Stimulated activated CD4-positive, alpha-beta T cell treated with anti-CD3 and anti-CD28 coated beads, Interleukin-1b, Interleukin-23, amount 100 ng/mL, for 24 hours (primary cell): ENCODE measurements at regions not wholly inside any gene's neighbourhood (a gene's known extent, or its start where the extent isn't known, plus 50 kb on each side); places are given as distances from the start of the nearest gene placed in this dataset.
A peak's percentile ranks its signal among the peaks of the same experiment; 100 is the strongest.

ENCODE experiments used
- DNase-seq, 4 experiments: peaks; one replicate each; pipeline ENCODE4 v3.0.0-alpha.2; 2020; ENCODE audit warnings: low read depth in 4 of 4, low spot score in 1 of 4

DNA sequence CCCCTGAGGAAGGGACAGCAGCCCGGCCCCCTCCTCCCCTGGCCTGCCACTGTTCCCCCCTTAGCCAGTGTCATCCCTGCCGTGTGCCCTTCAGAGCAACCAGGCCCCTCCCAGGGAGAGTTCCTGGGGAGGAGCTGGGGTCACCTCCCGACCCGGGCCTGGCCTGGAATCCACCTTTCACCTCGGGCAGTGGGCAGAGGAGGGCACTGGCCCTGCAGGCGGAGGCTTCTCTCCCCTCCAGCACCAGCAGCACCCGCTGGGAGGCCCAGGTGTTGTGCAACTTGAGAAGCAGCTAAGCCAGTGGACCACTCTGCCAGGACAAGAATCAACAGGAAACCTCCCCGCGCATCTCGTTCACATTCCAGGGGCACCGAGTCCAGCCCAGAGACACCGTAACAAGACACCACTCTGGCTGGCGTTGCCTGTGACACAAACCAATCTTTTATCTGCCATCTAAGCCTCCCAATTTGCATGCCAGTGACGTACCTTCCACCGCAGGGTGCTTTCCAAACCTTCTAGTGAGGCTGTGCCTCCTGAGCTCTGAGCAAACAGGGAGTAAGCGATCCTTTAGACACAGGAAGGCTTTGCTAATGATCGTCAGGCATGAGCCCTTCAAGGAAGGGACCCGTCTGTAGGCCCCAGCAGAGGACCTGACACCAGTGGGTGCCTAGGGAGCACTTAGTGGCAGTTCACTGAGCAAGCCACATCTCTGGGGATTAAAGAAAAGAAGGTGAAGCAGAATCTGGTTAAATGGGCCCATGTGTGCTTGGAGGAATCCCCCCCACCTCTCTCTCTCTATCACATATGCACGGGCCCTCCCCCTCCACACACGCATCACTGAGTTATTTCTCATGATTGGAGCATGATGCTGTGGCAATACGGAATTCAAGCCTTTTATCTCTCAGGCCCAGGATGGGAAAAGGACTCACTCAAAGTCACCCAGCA is 98.9 kb upstream of the TLE3 start:
- peak in 3 of 4 experiments; percentile 8 to 34 (median 14) for DNase-seq

DNA sequence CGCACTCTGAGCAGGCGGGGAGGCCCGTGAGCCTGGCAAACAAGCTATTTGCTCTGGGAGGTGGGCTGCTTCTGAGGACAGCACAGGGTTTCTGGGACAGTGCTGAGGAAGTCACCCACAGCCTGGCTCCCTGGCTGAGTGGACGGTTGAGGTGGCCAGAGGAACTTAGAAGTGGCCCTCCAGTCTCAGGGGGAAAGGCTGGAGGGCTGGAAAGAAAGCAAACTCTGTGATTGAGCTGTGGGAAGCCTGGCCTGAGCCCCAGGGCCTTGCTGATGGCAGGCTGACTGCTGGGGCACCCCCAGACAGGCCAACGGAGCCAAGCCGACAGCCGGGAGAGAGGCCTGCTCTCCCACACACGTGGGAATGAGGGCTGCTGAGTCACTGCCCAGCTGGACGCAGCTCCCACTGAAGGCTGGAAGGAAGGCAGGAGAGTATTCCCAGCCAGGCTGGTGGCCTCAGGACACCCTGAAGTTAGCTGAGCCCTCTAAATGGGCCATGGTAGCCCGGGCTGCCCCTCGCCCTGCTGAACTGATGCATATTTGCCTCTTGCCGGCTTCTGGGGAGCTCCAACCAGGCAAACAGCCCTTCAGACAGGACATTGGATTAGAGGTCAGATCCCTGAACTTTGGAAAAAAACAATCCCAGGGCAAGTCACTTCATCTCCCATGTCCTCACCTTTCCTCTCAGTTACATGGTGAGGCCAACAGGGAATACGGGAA is 98.0 kb upstream of the TLE3 start:
- no peak for DNase-seq

DNA sequence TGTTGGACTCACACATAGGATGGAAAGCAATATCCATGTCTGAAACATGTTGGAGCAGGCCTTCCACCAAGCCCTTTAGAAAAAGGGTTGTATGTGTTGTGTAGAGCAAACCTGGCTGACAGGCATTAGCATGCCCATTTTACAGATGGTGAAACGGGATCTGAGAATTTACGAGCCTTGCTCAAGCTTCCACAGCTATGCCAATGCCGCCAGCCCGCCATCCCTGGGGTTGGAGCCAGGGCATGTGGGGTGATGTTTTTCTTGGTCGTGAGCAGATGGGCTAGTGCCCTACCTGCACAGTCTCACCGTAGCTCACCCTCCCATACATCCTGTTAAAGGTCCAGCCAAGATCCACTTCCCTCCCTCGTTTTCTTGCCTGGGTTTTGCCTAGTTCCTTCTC is 97.5 kb upstream of the TLE3 start:
- DNase-seq: no peak

DNA sequence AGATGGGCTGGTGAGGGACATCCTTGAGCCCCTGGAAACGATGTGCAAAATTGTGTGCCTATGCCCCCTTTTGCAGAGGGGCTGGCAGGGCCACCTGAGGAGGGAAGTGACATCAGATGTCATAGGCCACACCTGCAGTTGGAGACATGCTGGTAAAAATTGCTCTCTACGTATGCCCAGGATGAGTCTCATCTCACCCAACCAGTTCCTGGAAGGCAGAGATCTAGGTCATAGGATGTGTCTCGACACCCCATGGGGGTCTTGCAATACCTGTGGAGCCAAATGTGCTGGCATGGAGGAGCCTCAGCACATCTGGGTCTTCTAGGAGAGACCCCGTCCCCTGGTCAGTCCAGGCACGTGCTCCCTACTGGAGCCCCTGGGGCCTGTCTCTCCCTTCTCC is 96.5 kb upstream of the TLE3 start:
- no peak for DNase-seq

DNA sequence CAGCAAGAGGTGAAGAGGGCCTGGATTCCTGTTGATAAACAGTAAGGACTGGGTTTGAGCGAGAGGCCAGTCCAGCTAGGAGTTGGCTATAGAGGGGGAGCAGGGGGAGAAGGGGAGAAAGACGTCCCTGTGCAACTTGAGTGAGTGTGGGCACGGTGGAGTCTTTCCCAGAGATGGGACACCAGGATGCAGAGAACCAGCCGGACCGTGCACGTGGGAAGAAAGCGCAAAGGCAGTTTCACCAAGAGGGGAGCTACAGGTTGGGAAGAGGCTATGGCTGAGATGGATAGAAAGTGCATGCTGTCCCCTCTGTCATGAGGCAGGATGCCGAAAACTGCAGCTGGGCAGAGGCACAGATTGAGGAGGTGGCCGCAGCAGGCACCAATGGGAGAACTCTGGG is 96.0 kb upstream of the TLE3 start:
- DNase-seq: no peak

DNA sequence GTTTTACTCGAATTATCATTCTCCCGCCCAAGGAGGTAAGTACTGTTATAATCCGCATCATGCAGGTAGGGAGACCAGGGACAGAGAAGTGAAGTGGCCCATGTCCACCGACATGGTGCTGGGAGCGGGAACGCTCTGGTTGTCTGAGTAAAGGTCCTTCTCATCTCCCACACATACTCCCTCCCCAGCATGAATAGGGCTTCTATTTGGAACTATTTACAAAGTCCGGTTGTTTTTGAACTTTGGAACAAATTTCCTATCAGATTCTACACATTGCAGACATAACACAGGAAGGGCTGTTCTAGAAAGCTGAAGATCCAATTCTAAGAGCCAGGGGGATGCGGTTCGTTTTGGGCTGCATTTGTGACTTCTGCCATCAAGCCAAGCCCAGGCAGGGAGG is 94.8 kb upstream of the TLE3 start:
- DNase-seq: no peak

DNA sequence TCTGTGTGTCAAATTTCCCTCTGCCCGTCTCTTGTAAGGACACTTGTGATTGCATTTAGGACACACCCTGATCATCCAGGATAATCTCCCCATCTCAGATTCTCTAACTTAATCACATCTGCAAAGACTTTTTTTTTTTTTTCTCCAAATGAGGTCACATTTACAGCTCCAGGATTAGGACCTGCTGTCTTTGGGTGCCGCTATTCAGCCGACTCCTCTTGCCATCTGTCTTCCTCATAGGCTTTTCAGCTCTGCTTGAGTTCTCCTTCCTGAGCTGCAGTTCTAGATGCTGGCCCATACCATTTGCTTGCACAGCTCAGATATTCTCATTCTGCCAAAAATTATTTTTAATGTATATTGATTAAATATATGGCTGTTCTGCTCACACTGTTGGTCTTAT is 94.3 kb upstream of the TLE3 start:
- no peak for DNase-seq

DNA sequence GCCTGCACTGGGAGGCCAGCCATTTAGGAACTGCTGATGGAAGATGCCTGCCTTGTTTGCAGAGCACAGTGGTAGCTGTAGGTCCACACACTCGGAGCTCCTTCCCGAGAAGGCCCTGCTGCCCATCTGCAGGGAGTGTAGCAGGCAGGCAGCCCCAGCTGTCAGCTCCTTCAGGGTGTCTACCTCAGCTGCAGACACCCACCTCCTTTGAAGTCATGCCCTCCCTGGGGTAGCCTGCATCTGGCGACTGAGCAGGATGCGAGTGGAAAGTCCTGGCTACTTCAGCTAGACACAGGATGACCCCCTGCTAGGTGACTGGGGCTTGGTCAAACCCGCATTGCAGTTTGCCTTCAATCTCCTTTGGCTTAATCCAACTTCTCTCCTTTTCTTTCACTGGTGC is 93.2 kb upstream of the TLE3 start:
- DNase-seq: no peak

DNA sequence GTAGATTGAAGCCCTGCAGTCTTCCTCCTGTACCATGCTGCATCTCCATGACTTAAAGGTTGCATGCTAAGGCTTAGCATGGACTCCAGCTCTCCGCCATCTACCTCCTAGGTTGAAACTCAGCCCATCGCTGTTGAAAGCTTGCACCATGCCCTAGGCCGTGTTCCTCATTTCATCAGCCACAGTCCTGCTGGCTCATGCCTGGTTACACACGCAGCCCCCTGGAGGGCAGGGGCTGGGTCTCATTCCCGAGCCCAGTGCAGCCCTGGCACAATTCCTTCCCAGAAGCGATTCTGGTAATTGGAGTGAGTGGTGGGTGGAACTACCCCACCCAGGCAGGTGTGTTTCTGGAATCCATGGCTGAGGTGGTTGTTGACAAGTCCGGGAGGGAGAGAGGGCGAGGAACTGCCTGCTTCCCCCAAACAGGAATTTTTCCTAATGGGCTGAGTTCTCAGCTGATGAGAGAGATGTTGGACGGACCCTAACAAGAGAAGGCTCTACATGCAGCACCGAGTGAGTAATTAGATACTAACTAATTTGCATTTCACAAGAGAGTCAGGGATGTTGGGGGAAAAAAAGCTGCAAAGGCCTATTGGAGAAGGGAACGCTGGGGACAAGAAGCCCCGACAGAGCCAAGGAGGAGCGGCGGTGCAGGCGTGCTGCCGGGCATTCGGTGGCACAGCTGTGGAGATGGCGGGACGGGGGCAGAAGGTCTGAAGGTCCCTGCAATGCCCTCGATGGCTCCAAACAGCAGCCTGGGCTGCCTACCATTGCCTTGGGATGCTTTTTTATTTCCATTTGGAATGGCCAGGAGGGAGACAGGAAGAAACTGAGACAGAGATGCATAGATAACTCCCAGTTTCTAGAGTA is 92.3 kb upstream of the TLE3 start:
- DNase-seq: no peak

DNA sequence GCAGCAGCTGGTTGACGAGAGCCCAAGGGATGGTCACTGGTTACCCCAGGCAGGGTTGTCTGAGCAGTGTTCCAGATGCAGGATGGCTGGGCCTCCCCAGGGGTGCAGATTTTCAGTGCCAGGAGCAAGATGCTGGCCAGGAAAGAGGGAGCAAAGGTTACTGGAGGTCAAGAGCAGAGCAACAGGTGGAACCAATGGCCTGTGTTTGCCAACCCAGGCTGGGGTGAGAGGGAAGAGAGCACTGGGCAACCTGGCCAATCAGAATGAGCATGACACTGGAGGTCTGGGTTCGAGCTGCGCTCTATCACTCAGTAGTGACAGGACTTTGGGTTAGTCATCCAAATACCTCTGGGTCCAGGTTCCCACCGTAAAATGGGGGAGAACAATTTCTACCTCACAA is 90.6 kb upstream of the TLE3 start:
- DNase-seq: no peak

DNA sequence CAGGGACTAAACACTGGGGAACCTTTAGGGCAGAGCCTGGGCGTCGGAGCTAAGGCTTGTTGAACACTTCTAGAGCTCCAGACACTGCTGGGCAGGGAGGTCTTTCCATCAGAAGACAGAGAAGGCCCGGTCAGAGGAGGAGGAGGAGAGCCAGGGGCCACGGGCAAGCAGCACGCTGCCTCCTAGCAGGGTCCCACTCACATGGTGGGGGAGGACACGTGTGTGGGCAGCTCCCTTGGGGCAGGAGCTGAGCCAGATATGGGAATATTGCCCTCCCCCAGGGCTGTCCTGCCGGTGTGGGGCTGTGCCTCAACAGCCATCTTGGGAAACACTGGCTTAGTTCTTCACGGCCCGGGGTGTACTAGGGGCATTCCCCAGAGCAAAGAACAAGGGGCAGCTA is 89.6 kb upstream of the TLE3 start:
- no peak for DNase-seq

DNA sequence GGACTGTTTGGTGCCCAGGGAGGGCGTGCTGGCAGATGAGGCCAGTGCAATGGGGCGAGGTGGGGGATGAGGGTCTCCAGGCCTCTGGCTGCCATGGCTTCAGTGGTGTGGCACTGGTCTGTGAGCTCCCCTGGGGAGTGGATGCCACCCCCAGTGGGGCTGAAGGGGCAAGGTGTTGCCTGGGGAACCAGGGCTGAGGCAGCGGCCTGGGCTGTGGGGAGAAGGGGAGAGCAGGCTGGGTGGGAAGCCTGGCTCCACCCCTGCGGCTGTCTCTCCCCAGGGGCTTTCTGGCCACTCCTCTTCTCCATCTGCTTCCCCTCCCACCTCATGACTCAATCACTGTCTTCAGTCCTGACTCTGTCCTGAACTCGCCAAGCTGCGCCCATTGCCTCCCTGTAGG is 88.4 kb upstream of the TLE3 start:
- DNase-seq: no peak

DNA sequence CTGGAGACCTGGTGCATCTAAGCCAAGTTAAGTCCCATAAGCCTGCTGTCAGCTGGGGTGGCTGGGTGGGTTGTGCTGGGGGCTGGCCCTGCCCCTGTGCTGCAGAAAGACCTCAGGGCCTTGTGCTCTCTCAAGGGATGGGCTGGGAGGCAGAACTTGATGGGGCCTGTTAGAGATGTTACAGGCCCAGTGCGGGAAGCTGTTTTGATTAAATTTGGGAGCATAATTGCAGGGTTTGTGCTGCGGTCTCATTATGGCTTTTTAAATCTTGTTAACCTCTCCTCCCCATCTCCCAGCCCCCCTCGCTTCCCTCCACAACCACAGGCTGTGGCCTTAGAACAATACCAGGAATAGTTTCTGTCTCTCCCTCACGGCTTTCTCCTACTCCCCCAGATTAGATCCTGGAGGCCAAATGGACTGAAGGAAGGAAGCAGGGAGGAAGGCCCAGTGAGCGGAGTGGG is 87.6 kb upstream of the TLE3 start:
- DNase-seq: no peak

DNA sequence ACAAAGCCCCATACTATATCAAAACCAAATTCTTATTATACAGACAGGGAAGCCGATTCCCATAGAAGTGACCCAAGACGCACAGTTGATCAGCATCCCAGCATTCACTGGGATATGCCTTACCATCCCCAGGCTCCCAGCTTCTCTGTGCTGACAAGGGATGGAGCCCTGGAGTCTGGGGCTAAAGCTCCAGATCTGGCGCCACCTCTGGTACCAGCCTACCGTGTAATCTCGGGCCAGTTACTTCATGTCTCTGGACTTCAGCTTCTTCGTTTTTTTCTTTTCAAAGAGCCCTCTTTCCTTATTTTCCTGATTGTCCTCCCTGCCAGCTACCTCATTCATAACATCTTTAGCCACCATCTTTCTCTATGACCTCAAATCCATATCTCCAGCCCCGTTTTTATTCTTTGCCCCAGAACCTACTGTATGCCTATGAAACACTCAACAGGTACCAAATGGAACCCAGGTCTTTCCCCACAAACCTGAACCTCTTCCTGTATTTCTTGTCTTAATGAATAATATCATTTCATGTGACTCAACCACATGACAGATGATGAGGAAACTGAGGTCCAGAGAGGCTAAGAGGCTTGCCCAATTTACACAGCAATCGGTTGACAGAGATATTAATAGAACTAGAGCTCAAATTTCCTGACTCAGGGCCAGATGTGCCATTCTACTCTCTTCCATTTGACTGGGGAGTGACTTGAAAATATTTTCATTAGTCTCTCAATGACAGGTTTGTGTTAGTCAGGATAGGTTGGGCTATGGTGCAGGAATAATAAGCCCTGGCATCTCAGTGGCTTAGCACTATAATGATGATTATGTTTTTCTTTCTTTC is 85.4 kb upstream of the TLE3 start:
- DNase-seq: no peak

DNA sequence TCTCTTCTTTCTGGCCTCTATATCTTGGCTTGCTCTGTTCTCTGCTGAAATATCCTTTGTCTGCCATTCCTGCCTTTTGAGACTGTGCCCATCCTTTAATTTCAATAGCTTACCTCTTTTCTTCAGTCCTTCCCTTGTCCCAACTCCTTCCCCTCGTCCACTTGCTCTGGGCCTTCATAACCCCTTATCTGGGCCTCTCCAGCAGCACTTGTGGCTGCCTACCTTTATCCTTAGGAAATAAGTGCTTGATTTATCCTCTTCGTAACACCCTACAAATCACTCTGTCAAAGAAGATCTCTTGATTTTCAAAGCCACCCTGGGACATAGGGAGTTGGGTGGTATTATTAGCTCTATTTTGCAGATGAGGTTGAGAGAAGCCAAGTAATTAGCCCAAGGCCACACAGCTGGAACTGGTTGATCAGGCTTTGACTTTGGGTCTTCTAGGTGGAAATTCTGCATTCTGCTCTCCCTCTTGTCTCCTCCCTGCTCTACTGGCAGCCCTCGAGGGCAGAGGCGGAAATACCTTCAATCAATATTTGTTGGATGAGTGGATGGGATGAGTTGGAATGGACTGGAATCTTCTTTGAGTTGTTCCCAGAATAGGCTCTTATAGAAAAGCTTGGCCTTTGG is 84.0 kb upstream of the TLE3 start:
- no peak for DNase-seq

DNA sequence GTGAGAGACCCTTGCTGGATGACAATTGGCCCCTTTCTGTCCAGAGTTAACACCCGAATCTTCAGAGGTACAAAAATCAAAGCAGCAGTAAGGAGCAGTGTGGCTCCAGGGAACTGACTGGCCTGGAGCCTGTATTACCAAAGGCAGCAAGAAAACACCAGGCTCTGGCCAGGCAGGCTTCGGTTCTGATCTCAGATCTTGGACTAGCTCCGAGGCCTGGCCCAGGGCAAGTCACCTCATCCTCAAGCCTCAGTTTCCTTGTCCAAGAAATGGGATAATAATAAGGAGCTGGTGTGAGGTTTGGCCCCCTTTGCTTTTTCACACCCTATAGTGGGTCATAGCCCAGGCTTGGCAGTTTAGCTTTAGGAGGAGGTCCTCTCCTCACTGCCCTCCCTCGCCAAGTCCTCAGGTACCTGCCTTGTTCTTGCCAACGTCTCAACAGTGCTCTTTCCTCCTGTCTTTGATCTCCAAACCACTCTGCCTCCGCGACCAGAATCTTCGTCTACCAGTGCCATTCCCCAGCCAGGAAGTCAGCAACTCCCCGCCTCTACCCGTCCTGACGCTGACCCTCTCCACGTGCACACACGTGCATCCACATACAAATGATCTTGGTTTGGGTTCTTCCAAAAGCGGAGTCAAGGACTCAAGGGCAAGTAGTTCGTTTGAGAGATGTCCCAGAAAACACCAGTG is 82.6 kb upstream of the TLE3 start:
- no peak for DNase-seq

DNA sequence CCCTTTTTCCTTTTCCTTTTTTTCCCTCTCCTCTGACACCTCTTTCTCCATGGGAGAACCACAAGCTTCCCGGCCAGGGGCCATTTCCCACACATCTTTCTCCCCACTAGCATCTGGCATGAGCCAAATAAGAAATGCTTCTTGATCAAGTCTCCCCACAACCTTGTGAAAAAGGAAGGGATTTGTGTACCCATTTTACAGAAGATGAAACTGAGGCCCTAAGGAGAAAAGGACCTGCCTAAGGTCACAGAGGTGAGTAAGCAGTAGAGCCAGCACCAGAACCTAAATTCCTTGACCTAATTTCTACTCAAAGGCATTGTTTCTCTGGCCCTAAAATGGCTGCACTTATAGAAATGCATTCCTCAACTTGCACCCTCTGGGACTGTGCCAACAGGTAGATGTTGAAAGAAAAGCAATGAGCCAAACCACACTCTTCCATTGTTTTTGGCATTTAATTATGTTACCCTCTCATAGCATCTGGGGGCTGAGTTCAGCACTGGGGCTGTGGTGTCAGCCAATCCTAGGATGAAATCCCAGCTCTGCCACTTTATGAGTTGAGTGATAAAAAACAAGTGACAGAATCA is 81.7 kb upstream of the TLE3 start:
- DNase-seq: no peak

DNA sequence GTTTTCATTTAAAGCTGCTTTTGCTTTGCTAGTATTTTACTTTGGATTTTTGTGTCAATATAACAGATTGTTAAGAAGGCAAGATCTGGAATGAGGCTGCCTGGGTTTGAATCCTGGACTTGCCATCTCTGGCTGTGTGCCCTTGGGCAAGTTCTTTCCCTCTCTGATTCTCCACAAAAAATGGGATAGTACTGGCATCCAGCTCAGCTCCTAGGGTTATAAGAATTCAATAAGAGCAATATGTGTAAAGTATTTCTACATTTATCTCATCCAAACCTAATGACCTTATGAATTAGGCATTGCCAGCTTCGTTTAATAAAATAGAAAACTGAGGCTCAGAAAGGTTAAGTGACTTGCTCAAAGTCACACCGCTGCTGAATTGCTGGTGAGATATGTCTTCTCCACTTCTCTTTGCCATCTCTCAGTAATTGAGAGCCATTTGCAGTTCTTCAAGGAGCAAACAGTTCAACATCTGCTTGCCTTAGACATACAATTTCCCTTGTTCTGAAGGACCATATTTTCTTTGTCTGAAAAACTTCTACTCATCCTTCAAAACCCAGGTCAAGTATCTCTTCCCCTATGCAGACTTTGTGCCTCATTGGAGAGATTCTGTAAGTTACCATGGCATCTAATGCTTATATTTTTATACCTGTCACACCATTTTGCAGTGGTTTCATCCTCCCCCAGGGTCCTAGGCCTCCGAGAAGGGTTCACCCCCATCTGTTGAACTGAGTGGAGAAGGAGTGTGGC is 80.8 kb upstream of the TLE3 start:
- DNase-seq: no peak
